Kidney (tissue), 13 donors: ENCODE measurements at regions not wholly inside any gene's neighbourhood (a gene's known extent, or its start where the extent isn't known, plus 50 kb on each side); places are given as distances from the start of the nearest gene placed in this dataset.

Experiments
- DNase-seq, 5 donors: peaks; one replicate each; pipeline ENCODE4 v3.0.0-alpha.2; 2013 to 2020
- FAIRE-seq: peaks from 2 replicates; lab custom pipeline; 2012; peaks lifted over from hg19 to GRCh38; lab: Jason Lieb, UNC
- H3K27ac ChIP-seq, 2 donors: one replicate each; pipeline ENCODE4 v1.7.0; 2013; ENCODE audit warnings: low read depth in 2 of 2, low read length in 2 of 2, inconsistent platforms in 1 of 2
- H3K27me3 ChIP-seq: one replicate; pipeline ENCODE4 v1.7.1; 2013; ENCODE audit warnings: low read length, inconsistent platforms; ENCODE audit not compliant: control insufficient read depth, insufficient read depth
- H3K36me3 ChIP-seq, 3 donors: one replicate each; pipeline versions ENCODE4 v1.7.0 to v1.7.1; 2013; ENCODE audit warnings: low read length in 3 of 3, control low read depth in 1 of 3, inconsistent platforms in 1 of 3; ENCODE audit not compliant: insufficient read depth in 3 of 3, control insufficient read depth in 2 of 3
- H3K4me1 ChIP-seq, 3 donors: one replicate each; pipeline versions ENCODE4 v1.7.0 to v1.7.1; 2013; ENCODE audit warnings: low read length in 3 of 3, inconsistent platforms in 1 of 3, low read depth in 1 of 3; ENCODE audit not compliant: control insufficient read depth in 2 of 3, insufficient read depth in 2 of 3
- H3K4me3 ChIP-seq, 3 donors: one replicate each; pipeline versions ENCODE4 v1.7.0 to v1.8.1; 2013; ENCODE audit warnings: low read length in 3 of 3, control low read depth in 1 of 3, inconsistent platforms in 1 of 3
- H3K9ac ChIP-seq, 3 donors: one replicate each; pipeline versions ENCODE4 v1.7.0 to v1.7.1; 2013; ENCODE audit warnings: low read length in 3 of 3, control low read depth in 1 of 3, inconsistent platforms in 1 of 3
- H3K9me3 ChIP-seq, 3 donors: one replicate each; pipeline versions ENCODE4 v1.7.0 to v1.7.1; 2013; ENCODE audit warnings: low read length in 3 of 3, control low read depth in 1 of 3, inconsistent platforms in 1 of 3; ENCODE audit not compliant: control insufficient read depth in 2 of 3, insufficient read depth in 1 of 3
- CTCF ChIP-seq: IDR thresholded peaks from 3 replicates; pipeline ENCODE4 v1.5.1; 2012; ENCODE audit warnings: mild to moderate bottlenecking, moderate library complexity, borderline replicate concordance; ENCODE audit not compliant: insufficient read depth; ENCODE audit errors: extremely low read depth
- intact Hi-C: fragments of 100-400 bp; cut with DNase I; formaldehyde crosslinking; loops from one replicate; pipeline ENCODE4 v1.11.1; 2022
- donor health status: control.
- donor health status: control.
- donor health status: control.
- donor health status: control.
- donor health status: control.
- donor health status: DM: yes; HTN: yes; CAD: no.
- donor health status: Normal renal cell carcinoma (clear cell type).

GRCh38 chr2:100673691-100674485 is 111.1 kb downstream of the PDCL3 start:
- Histone ChIP-seq H3K4me3 (no peak overlapping the region), H3K36me3 (no peaks in the 10 kb centered on the region), H3K9ac (no peak overlapping the region), H3K27me3 (no peaks in the 10 kb centered on the region), H3K4me1 (no peaks in the 10 kb centered on the region), H3K27ac (no peak overlapping the region), H3K9me3 (no peaks in the 10 kb centered on the region)
- intact Hi-C loops, result no loop called here
- FAIRE-seq (no peak), DNase-seq (peak in 2 of 5 donors; percentile 8 to 53)
- TF ChIP-seq CTCF, result no peak

DNA sequence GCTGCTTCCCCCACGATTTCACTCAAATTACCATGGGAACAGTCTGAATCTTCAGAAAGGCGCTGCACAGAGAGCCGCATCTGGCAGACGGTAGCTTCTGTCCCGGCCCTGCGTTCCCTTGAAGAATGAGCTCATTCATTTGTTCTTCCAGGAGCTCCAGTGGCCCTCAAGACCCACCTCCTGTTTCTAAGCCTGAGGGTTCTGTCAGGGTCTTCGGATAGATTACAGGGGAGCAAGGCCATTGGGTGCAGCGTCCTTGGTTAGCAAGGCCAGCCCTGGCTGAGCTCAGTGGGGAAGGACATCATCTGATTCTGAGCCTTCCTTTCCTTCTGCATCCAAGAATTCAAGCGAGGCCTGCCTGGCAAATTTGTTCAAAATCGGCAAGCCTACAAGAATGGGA is 111.9 kb downstream of the PDCL3 start:
- H3K27me3 ChIP-seq, result no peaks in the 10 kb centered on the region
- H3K27ac ChIP-seq, result no peak overlapping the region
- H3K9ac ChIP-seq, result no peak overlapping the region
- H3K36me3 ChIP-seq, result no peaks in the 10 kb centered on the region
- H3K9me3 ChIP-seq, result no peaks in the 10 kb centered on the region
- intact Hi-C loops, result no loop called here
- DNase-seq (no peak), FAIRE-seq (no peak)
- H3K4me3 ChIP-seq, result no peak overlapping the region
- TF ChIP-seq CTCF, result no peak
- H3K4me1 ChIP-seq, result no peaks in the 10 kb centered on the region

DNA sequence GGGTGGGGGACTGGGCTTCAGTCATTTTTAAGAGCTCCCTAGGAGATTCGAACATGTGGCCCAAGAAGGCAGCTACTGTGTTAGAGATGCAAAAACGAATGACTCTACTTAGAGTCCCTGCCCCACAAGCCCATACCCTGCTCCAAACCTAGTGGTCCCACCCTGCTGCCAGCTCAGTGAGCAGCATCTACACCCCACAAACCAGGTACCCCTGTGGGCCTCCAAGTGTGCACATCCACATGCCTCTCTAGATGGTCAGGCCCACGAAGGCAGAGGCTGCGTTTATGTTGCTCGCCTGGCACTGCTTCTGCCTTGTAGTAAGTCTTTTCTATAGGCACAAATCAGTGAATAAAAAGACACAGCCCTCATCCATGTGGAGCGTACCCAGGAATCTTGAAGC is 112.6 kb downstream of the PDCL3 start:
- Histone ChIP-seq H3K27ac (no peak overlapping the region), H3K4me3 (no peak overlapping the region), H3K9ac (no peak overlapping the region), H3K4me1 (no peaks in the 10 kb centered on the region), H3K27me3 (no peaks in the 10 kb centered on the region), H3K36me3 (no peaks in the 10 kb centered on the region), H3K9me3 (no peaks in the 10 kb centered on the region)
- intact Hi-C loops, result no loop called here
- TF ChIP-seq CTCF, result no peak
- FAIRE-seq, result no peak
- no peak for DNase-seq
